ENCODE measurements at regions not wholly inside any gene's neighbourhood (a gene's known extent, or its start where the extent isn't known, plus 50 kb on each side); places are given as distances from the start of the nearest gene placed in this dataset.

DNA sequence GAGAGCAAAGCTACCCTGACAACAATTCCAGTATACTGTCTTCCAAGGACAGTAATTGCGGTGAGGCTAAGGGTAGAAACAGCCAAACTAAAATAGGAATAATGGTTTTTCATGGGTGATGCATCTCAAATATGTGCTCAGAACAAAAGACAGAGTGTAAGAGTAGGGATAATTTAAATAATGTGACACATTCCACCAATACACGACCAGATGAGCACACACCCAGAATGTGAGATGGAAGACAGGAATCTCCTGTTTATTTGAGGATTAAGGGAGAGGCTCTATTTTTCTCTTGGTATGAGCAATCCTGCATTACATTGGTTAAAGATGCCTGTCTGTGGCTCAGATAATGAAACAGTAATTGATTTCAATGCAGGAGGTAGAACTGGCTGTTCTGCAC is 292.9 kb upstream of the ZFP64 start:
- POLR2A ChIA-PET, result no interaction called here
- 43% methylated on average over 2 of the region's 2 CpGs for WGBS (ENCODE audit: insufficient coverage, insufficient replicate concordance, low lambda C conversion rate, missing lambda C conversion rate)
- Histone ChIP-seq H3K9me3 (replicated peaks; ENCODE audit: control insufficient read depth, insufficient read depth, low read length) (no peaks in the 10 kb centered on the region), H3K4me3 (no peak overlapping the region), H3K9ac (ENCODE audit: control insufficient read depth, insufficient read depth, low read length) (no peak overlapping the region), H2AFZ (ENCODE audit: control insufficient read depth, low read depth, low read length) (no peak overlapping the region), H3K4me1 (ENCODE audit: control insufficient read depth, insufficient read depth, low read length) (no peaks in the 10 kb centered on the region), H3K27me3 (replicated peaks in 1 of 2; ENCODE audit: control insufficient read depth in 2 of 2, insufficient read depth in 2 of 2, low read length in 1 of 2) (no peaks in the 10 kb centered on the region), H3K27ac (ENCODE audit: control insufficient read depth, insufficient read depth) (no peak overlapping the region), H3K4me2 (ENCODE audit: control insufficient read depth, insufficient read depth) (no peak overlapping the region), H3K36me3 (ENCODE audit: control insufficient read depth in 2 of 2, insufficient read depth in 2 of 2, low read length in 1 of 2) (no peaks in the 10 kb centered on the region), H3K79me2 (ENCODE audit: control insufficient read depth, insufficient read depth, low read length) (no peaks in the 10 kb centered on the region), H4K20me1 (ENCODE audit: control insufficient read depth, insufficient read depth) (no peaks in the 10 kb centered on the region)
- SMC1A ChIA-PET (ENCODE audit: uncharacterized antibody, unreplicated experiment), result no interaction called here
- CTCF ChIA-PET, result no interaction called here
- no TSS peak for BruUV-seq (replicated peaks)
- in situ Hi-C loops (cut with MboI) (no loop called here), intact Hi-C loops (cut with micrococcal nuclease; ENCODE audit: unreplicated experiment) (no loop called here)
- RAD21 ChIA-PET (ENCODE audit: unreplicated experiment), result no interaction called here
- DNase-seq (ENCODE audit: low read depth, low spot score), result no peak
- FAIRE-seq, result no peak
- no peak for ATAC-seq
- TF ChIP-seq IKZF2 (IDR thresholded peaks at IDR 0.05) (no peak), TCF3 (IDR thresholded peaks at IDR 0.05; ENCODE audit: borderline replicate concordance, insufficient read depth, low read depth, low read length) (no peak), TARDBP (IDR thresholded peaks at IDR 0.05; ENCODE audit: borderline replicate concordance) (no peak), RAD51 (IDR thresholded peaks at IDR 0.05) (no peak), CREM (IDR thresholded peaks at IDR 0.05; ENCODE audit: low read depth) (no peak), HDAC2 (IDR thresholded peaks at IDR 0.05) (no peak), BACH1 (IDR thresholded peaks at IDR 0.05; ENCODE audit: borderline replicate concordance) (no peak), CBFB (IDR thresholded peaks at IDR 0.05; ENCODE audit: low read depth) (no peak), SUPT20H (IDR thresholded peaks at IDR 0.05; ENCODE audit: borderline replicate concordance, control insufficient read depth, low read depth, low read length) (no peak), NBN (IDR thresholded peaks at IDR 0.05) (no peak), BMI1 (IDR thresholded peaks at IDR 0.05; ENCODE audit: borderline replicate concordance) (no peak), RUNX3 (IDR thresholded peaks at IDR 0.05; ENCODE audit: low read length) (no peak)
- TF ChIP-seq, protein P1, sequence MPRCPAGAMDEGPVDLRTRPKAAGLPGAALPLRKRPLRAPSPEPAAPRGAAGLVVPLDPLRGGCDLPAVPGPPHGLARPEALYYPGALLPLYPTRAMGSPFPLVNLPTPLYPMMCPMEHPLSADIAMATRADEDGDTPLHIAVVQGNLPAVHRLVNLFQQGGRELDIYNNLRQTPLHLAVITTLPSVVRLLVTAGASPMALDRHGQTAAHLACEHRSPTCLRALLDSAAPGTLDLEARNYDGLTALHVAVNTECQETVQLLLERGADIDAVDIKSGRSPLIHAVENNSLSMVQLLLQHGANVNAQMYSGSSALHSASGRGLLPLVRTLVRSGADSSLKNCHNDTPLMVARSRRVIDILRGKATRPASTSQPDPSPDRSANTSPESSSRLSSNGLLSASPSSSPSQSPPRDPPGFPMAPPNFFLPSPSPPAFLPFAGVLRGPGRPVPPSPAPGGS (IDR thresholded peaks at IDR 0.05; ENCODE audit: borderline replicate concordance, insufficient read depth, low read depth, low read length, poor library complexity, severe bottlenecking), result no peak
- TF ChIP-seq, protein P2, sequence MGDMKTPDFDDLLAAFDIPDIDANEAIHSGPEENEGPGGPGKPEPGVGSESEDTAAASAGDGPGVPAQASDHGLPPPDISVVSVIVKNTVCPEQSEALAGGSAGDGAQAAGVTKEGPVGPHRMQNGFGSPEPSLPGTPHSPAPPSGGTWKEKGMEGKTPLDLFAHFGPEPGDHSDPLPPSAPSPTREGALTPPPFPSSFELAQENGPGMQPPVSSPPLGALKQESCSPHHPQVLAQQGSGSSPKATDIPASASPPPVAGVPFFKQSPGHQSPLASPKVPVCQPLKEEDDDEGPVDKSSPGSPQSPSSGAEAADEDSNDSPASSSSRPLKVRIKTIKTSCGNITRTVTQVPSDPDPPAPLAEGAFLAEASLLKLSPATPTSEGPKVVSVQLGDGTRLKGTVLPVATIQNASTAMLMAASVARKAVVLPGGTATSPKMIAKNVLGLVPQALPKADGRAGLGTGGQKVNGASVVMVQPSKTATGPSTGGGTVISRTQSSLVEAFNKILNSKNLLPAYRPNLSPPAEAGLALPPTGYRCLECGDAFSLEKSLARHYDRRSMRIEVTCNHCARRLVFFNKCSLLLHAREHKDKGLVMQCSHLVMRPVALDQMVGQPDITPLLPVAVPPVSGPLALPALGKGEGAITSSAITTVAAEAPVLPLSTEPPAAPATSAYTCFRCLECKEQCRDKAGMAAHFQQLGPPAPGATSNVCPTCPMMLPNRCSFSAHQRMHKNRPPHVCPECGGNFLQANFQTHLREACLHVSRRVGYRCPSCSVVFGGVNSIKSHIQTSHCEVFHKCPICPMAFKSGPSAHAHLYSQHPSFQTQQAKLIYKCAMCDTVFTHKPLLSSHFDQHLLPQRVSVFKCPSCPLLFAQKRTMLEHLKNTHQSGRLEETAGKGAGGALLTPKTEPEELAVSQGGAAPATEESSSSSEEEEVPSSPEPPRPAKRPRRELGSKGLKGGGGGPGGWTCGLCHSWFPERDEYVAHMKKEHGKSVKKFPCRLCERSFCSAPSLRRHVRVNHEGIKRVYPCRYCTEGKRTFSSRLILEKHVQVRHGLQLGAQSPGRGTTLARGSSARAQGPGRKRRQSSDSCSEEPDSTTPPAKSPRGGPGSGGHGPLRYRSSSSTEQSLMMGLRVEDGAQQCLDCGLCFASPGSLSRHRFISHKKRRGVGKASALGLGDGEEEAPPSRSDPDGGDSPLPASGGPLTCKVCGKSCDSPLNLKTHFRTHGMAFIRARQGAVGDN (IDR thresholded peaks at IDR 0.05), result no peak
- TF ChIP-seq, protein P3, sequence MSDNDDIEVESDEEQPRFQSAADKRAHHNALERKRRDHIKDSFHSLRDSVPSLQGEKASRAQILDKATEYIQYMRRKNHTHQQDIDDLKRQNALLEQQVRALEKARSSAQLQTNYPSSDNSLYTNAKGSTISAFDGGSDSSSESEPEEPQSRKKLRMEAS (IDR thresholded peaks at IDR 0.05; ENCODE audit: low read depth, low read length), result no peak

Data from GM12878 (cell line).